ENCODE measurements at regions not wholly inside any gene's neighbourhood (a gene's known extent, or its start where the extent isn't known, plus 50 kb on each side); places are given as distances from the start of the nearest gene placed in this dataset.

GRCh38 chr1:36542962-36543515 lies 60.3 kb upstream of the CSF3R start:
- TF ChIP-seq CTCF (IDR thresholded peaks at IDR 0.05) (no peak), POLR2A (IDR thresholded peaks at IDR 0.05) (no peak)
